Heart left ventricle (tissue), 16 donors: ENCODE measurements at regions not wholly inside any gene's neighbourhood (a gene's known extent, or its start where the extent isn't known, plus 50 kb on each side); places are given as distances from the start of the nearest gene placed in this dataset.
A peak's percentile ranks its signal among the peaks of the same experiment; 100 is the strongest.

Experiments
- ATAC-seq, 4 donors: fragments of 200-7000 bp; cut with Tn5 transposase; one replicate each; pipeline ENCODE4 v1.9.1; 2020 to 2022; ENCODE audit warnings: moderate library complexity in 4 of 4, mild to moderate bottlenecking in 3 of 4, moderate number of reproducible peaks in 1 of 4
- DNase-seq, 5 donors: peaks; one replicate each; pipeline ENCODE4 v3.0.0-alpha.2; 2020
- H3K27ac ChIP-seq, 12 donors: fragments of 200-600 bp; sonication (generic) in 4 of 12; one replicate each; pipeline versions ENCODE4 v1.5.0 to v1.8.0; 2016 to 2022; ENCODE audit warnings: mild to moderate bottlenecking in 2 of 12
- H3K27me3 ChIP-seq, 9 donors: fragments of 200-600 bp; sonication (generic) in 2 of 9; one replicate each; pipeline versions ENCODE4 v1.5.1 to v1.8.0; 2016 to 2022; ENCODE audit warnings: mild to moderate bottlenecking in 3 of 9
- H3K36me3 ChIP-seq, 9 donors: fragments of 200-600 bp; sonication (generic) in 2 of 9; one replicate each; pipeline versions ENCODE4 v1.5.0 to v1.8.0; 2018 to 2022; ENCODE audit warnings: mild to moderate bottlenecking in 2 of 9
- H3K4me1 ChIP-seq, 12 donors: fragments of 200-600 bp; sonication (generic) in 4 of 12; one replicate each; pipeline versions ENCODE4 v1.5.0 to v1.8.0; 2016 to 2022; ENCODE audit warnings: mild to moderate bottlenecking in 3 of 12
- H3K4me3 ChIP-seq, 12 donors: fragments of 200-600 bp; sonication (generic) in 4 of 12; one replicate each; pipeline versions ENCODE4 v1.5.0 to v1.8.0; 2017 to 2022; ENCODE audit warnings: mild to moderate bottlenecking in 9 of 12, moderate library complexity in 4 of 12
- H3K9me3 ChIP-seq, 12 donors: fragments of 200-600 bp; sonication (generic) in 4 of 12; one replicate each; pipeline versions ENCODE4 v1.5.0 to v1.8.0; 2016 to 2022; ENCODE audit warnings: mild to moderate bottlenecking in 1 of 12
- CTCF ChIP-seq, 12 donors: fragments of 200-600 bp; sonication (generic) in 4 of 12; IDR thresholded peaks; one replicate each; pipeline versions ENCODE4 v1.5.0 to v1.8.0; 2018 to 2022; ENCODE audit warnings: antibody characterized with exemption in 12 of 12, mild to moderate bottlenecking in 5 of 12
- POLR2A ChIP-seq, 2 donors: fragments of 450-650 bp; IDR thresholded peaks; one replicate each; pipeline ENCODE4 v1.6.1; 2017; ENCODE audit warnings: antibody characterized with exemption in 2 of 2, mild to moderate bottlenecking in 2 of 2, moderate library complexity in 2 of 2
- WGBS, 4 donors: extraction: QIAGEN DNeasy Blood & Tissue Kit in 2 of 4; methylation state at CpG; one replicate each; pipeline versions ENCODE4 v1.1.5 to v1.1.7; 2013 to 2018; 5-methylcytosine and 5-hydroxymethylcytosine counted together
- intact Hi-C, 10 donors: fragments of 100-400 bp; cut with DNase I; formaldehyde crosslinking; loops; one replicate each; pipeline versions ENCODE4 v1.11.1 to v1.14.2; 2022
- donor health status: ischemic (EF 13 %, LVEDD 7.1; RV severe dilation, severe dysfunction).
- donor health status: healthy with polysubstance abuse.
- donor health status: DM: no; HTN: yes; CAD: no.
- donor health status: DM: no; HTN: no; CAD: no.
- donor health status: ischemic (EF 25% LVEDD 6.9; RV normal size, moderate dysfunction).
- donor health status: ischemic (EF 25% LVEDD 5.7; RV mildly dilated, moderate dysfunction).
- donor health status: healthy.
- donor health status: DM: yes; HTN: yes; CAD: no.
- donor health status: ischemic (EF 35%, LVEDD 5.7; RV mildly dilated, moderate dysfunction).
- donor health status: nonischemic (EF 11% LVEDD 7.7; RV severe dilation, severe dysfunction).
- donor health status: DM: yes; HTN: yes; CAD: no.
- donor health status: PGD.
- donor health status: ischemic (EF 29% LVEDD 5.4; RV normal size, mild dysfunction).
- donor health status: nonischemic (EF 23%, LVEDD 6.1; RV moderate dilation, normal function).

DNA sequence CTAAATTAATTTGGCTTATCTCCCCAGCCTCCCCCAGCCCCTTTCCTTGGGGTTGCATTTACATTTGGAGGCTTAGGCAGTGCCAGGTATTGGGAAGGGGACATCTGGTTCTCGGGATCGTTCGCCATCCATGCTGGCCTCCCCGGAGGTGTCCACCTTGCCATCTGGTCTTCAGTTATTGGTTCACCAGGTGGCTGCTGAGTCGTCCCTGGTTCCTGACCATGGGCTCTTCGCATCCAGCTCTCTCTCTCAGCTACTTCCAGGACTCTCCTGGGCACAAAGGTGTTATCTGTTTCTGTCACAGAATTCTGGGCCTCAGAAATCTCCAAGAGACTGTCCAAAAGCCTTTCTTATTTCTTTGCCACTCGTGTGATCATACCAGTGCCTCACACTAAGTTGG lies 75.4 kb upstream of the SCOC start:
- H3K9me3 ChIP-seq, result no peaks in the 10 kb centered on the region
- no peaks in the 10 kb centered on the region for H3K36me3 ChIP-seq
- H3K27me3 ChIP-seq, result peaks cover 0 to 3% (median 0%) of the 10 kb centered on the region in 9 donors
- ATAC-seq, result no peak
- H3K4me1 ChIP-seq, result peaks cover 0 to 7% (median 0%) of the 10 kb centered on the region in 12 donors
- no peak overlapping the region for H3K27ac ChIP-seq
- 91 to 96% (median 93%) methylated on average over 7 of the region's 7 CpGs for WGBS, 4 donors
- DNase-seq, result no peak
- TF ChIP-seq CTCF (IDR thresholded peaks at IDR 0.05) (no peak), POLR2A (IDR thresholded peaks at IDR 0.05) (no peak)
- intact Hi-C loops, result no loop called here
- no peak overlapping the region for H3K4me3 ChIP-seq

DNA sequence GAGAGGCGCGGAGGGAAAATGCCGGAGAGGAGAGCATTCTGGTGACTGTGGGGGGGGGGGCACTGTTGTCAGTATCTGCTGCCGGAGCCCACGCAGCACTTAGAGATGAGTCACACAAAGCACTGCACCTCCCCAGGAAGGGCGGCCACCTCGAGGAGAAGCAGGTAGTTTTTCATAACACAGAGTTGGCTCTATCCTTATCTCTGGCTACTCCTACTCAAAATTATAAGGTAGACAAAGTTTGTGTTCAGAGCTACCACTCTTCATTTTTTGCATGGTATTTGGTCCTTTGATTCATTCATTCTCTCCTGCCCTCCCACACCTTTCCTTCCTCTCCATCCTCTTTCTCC lies 76.2 kb upstream of the SCOC start:
- TF ChIP-seq POLR2A (IDR thresholded peaks at IDR 0.05) (no peak), CTCF (IDR thresholded peaks at IDR 0.05) (no peak)
- peaks cover 0 to 7% (median 0%) of the 10 kb centered on the region in 12 donors for H3K4me1 ChIP-seq
- ATAC-seq (no peak), DNase-seq (no peak)
- no peak overlapping the region for H3K27ac ChIP-seq
- 54 to 60% (median 59%) methylated on average over 7 of the region's 7 CpGs for WGBS, 4 donors
- intact Hi-C loops, result no loop called here
- no peaks in the 10 kb centered on the region for H3K9me3 ChIP-seq
- H3K36me3 ChIP-seq, result no peaks in the 10 kb centered on the region
- H3K4me3 ChIP-seq, result no peak overlapping the region
- peaks cover 0 to 3% (median 0%) of the 10 kb centered on the region in 9 donors for H3K27me3 ChIP-seq

DNA sequence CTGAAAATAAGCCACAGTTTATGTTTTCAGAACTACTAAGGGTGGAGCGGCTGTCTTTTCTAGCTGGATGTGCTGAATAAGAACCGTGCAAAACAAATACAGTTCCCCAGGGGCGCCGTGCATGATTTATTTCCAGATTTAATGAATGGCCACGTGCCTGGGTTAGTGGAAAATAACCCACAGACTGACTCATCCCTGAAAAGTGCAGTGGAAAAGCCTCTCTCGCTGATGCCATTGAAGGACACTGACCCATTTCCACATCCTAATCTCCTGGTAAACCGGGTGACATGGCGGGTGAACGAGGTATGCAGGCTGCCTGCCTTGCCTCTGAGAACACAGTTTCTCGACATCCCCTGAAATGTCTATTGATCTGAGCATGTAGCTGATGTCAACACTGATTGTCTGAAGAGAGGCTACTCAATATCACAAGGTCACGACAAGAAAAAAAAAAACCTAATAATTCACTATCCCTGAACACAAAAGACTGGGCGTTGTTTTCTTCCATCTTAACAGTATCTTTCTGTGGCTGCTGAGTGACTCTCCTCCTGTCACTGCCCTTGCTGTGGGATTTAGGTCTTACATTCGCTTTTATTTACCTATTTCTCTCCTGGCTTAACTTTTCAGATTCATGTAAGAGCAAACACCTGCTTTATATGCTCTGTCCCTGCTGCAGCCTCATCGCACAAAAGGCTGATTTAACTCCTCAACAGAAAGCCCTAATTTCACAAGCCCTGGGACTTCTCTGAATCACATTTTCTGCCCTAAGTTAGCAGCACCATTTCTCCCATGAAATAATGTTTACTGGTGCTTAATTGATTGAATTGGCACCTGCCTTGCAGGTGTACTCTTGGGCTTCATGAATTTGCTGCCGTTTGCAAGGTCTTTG lies 76.9 kb upstream of the SCOC start:
- H3K27me3 ChIP-seq, result peaks cover 0 to 3% (median 0%) of the 10 kb centered on the region in 9 donors
- TF ChIP-seq CTCF (IDR thresholded peaks at IDR 0.05), result no peak
- no peak for TF ChIP-seq POLR2A (IDR thresholded peaks at IDR 0.05)
- peak overlapping the region in 1 of 12 donors; percentile 60 for H3K27ac ChIP-seq
- ATAC-seq (peak in 3 of 4 donors; percentile 38 to 77 (median 54)), DNase-seq (peak; percentile 23 to 73 (median 46))
- no peaks in the 10 kb centered on the region for H3K9me3 ChIP-seq
- intact Hi-C loops, result no loop called here
- peaks cover 0 to 7% (median 0%) of the 10 kb centered on the region in 12 donors for H3K4me1 ChIP-seq
- WGBS, 4 donors, result 56 to 67% (median 63%) methylated on average over 15 of the region's 15 CpGs
- H3K36me3 ChIP-seq, result no peaks in the 10 kb centered on the region
- peak overlapping the region in 4 of 12 donors; percentile 1 to 15 (median 6) for H3K4me3 ChIP-seq

DNA sequence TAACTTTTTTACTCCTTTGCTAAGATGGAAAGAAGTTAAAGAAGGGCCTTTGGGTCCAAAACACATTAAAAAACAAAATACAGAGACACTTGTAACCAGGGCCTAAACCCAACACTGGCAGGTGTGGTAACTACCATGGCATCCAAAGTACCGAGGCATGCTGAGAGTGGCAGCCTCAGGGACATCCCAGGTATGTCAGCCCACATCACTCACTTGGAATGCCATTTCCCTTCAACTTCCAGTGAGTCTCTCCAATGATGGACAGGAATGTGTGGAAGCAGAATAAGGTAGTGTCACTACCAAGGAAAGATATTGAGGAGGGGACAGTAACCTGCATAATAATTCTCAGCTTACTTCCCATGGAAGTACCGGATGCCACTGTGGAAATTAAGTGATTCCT lies 79.5 kb upstream of the SCOC start:
- peaks cover 0 to 7% (median 0%) of the 10 kb centered on the region in 12 donors for H3K4me1 ChIP-seq
- H3K27ac ChIP-seq, result no peak overlapping the region
- no peaks in the 10 kb centered on the region for H3K36me3 ChIP-seq
- no peak overlapping the region for H3K4me3 ChIP-seq
- no peaks in the 10 kb centered on the region for H3K9me3 ChIP-seq
- no peak for ATAC-seq
- WGBS, 4 donors, result 95 to 98% (median 97%) methylated on average over 2 of the region's 2 CpGs
- peaks cover 0 to 3% (median 0%) of the 10 kb centered on the region in 9 donors for H3K27me3 ChIP-seq
- no peak for DNase-seq
- TF ChIP-seq POLR2A (IDR thresholded peaks at IDR 0.05), result no peak
- no peak for TF ChIP-seq CTCF (IDR thresholded peaks at IDR 0.05)
- intact Hi-C loops, result no loop called here
